ENCODE measurements at regions not wholly inside any gene's neighbourhood (a gene's known extent, or its start where the extent isn't known, plus 50 kb on each side); places are given as distances from the start of the nearest gene placed in this dataset.

DNA sequence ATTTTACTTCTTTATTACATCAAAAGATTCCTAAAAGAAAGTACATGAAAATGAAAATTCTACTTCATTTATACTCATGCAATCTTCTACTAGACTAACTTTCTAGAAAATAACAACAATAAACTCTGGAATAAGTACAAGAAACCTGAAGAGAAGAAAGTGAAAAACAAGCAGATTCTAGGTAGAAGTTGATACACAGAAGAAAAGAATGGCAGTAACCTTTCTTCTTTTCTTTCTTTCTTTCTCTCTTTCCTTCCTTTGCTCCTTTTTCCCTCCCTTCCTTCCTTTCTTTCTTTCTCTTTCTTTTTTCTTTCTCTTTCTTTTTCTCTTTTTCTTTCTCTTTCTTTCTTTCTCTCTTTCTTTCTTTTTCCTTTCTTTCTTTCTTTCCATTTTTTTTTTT lies 541.7 kb upstream of the ANKRD30A start:
- TF ChIP-seq, protein P1, sequence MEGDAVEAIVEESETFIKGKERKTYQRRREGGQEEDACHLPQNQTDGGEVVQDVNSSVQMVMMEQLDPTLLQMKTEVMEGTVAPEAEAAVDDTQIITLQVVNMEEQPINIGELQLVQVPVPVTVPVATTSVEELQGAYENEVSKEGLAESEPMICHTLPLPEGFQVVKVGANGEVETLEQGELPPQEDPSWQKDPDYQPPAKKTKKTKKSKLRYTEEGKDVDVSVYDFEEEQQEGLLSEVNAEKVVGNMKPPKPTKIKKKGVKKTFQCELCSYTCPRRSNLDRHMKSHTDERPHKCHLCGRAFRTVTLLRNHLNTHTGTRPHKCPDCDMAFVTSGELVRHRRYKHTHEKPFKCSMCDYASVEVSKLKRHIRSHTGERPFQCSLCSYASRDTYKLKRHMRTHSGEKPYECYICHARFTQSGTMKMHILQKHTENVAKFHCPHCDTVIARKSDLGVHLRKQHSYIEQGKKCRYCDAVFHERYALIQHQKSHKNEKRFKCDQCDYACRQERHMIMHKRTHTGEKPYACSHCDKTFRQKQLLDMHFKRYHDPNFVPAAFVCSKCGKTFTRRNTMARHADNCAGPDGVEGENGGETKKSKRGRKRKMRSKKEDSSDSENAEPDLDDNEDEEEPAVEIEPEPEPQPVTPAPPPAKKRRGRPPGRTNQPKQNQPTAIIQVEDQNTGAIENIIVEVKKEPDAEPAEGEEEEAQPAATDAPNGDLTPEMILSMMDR (IDR thresholded peaks at IDR 0.05; ENCODE audit: low read depth, low read length, missing control alignments), result no peak
- no peak for DNase-seq (ENCODE audit: low read depth)
- H3K4me3 ChIP-seq (ENCODE audit: low read depth, low read length), result no peak overlapping the region

DNA sequence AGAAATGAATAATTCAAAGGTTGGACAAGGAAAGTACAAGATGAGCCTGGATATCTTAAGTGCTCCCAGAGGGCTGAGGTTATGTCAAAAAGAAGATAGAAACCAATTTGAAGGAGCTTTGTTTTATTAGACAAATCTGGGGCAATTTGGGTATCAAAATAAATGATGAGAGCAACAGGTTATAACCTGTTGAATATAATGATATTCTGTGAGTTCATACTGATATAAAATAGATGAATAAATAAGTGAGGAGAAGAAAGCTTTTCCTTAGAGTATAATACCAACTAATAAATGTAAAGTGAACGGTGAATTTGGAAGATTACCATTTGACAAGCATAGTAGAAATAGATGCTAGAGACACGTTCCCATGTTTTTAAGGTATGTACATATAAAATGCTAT lies 544.2 kb upstream of the ANKRD30A start:
- H3K4me3 ChIP-seq (ENCODE audit: low read depth, low read length), result no peak overlapping the region
- DNase-seq (ENCODE audit: low read depth), result no peak
- TF ChIP-seq, protein P1 (IDR thresholded peaks at IDR 0.05; ENCODE audit: low read depth, low read length, missing control alignments), result no peak

DNA sequence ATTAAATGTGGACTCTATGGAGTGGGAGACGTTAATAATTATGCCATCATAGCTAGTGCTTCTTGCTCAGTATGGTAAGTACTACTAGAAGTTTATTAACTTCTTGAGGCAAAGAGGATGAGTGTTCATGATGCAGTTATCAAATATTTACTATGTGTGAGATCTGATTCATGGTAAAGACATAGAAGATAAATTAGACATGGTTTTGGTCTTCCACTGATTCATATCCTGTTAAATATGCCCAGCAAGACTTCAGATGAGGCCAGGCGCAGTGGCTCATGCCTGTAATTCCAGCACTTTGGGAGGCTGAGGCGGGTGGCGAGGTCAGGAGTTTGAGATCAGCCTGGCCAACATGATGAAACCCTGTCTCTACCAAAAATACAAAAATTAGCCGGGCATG lies 547.1 kb upstream of the ANKRD30A start:
- no peak overlapping the region for H3K4me3 ChIP-seq (ENCODE audit: low read depth, low read length)
- DNase-seq (ENCODE audit: low read depth), result no peak
- TF ChIP-seq, protein P1 (IDR thresholded peaks at IDR 0.05; ENCODE audit: low read depth, low read length, missing control alignments), result no peak

DNA sequence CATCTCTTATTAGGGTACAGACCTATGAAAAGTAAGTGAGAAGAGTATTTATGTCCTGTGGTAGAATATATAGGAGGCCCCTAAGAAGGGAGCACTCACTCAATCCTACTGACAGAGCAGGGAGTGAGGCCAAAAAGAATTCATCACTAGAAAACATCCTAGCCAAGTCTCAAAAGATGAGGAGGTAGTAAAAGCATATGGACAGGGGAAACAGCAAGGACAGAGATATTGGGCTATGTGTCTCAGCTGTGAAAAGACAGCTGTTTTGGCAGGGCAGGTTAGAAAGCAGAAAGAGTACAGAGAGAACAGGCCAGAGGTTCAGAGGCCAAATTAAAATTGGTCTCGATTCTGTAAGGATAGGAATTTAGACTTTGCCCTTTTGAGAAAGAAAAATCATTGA lies 548.3 kb upstream of the ANKRD30A start:
- H3K4me3 ChIP-seq (ENCODE audit: low read depth, low read length), result no peak overlapping the region
- no peak for DNase-seq (ENCODE audit: low read depth)
- TF ChIP-seq, protein P1 (IDR thresholded peaks at IDR 0.05; ENCODE audit: low read depth, low read length, missing control alignments), result no peak

DNA sequence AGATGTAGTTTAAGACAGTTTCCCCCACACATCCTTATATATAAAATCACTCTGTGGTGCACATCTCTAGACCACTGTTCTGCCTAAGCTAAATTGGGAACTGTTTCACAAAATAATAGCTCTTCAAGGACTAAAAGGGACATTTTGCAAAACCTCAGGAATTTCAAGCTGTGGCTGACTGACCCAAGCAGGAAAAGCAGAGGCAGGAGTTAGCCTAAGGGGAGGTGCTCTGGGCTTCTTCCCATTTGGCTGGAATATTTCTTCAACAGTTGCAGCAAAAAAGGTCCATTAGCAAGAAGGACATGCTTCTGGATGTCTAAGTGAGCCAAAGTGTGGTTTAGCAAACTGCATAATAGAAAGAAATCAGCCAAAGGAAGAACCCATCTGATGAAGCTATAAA lies 551.2 kb upstream of the ANKRD30A start:
- no peak overlapping the region for H3K4me3 ChIP-seq (ENCODE audit: low read depth, low read length)
- TF ChIP-seq, protein P1 (IDR thresholded peaks at IDR 0.05; ENCODE audit: low read depth, low read length, missing control alignments), result no peak
- DNase-seq (ENCODE audit: low read depth), result no peak

DNA sequence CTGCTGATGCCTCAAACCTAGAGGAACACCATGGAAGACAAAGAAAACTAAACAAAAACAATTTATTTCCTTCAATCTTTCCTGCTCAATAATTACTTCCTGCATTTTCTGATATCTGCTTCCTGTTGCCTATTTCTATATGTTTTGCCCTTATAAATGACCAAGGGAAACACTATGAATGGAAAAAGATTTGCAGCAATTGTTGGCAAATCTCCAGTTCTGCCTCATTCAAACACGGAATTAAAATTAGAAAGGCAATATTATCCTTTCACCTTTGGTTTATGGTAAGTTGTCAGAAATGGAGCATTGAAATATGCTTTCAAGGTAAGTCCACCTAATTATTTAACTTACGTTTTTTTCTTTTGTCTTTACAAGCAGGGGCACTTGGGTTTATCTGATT lies 552.2 kb upstream of the ANKRD30A start:
- TF ChIP-seq, protein P1 (IDR thresholded peaks at IDR 0.05; ENCODE audit: low read depth, low read length, missing control alignments), result no peak
- no peak overlapping the region for H3K4me3 ChIP-seq (ENCODE audit: low read depth, low read length)
- no peak for DNase-seq (ENCODE audit: low read depth)

DNA sequence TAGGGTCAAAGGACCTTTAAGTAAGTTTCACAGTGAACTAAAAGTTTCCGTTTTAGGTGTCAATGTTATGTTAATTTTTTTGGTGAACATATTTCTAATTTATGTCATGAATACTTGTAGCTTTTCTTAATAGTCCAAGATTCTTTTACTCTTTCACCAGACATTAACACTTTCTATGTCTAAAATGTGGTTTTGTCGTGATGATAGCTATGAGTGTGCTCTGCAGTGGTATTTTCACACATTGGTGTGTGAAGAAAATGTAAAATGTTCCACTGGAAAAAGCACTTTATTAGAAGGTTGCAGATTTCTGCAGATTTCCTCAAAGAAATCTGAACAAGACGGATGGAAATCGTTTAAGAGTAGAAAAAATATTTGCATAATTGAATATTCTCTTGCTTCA lies 561.0 kb upstream of the ANKRD30A start:
- H3K4me3 ChIP-seq (ENCODE audit: low read depth, low read length), result no peak overlapping the region
- TF ChIP-seq, protein P1 (IDR thresholded peaks at IDR 0.05; ENCODE audit: low read depth, low read length, missing control alignments), result no peak
- no peak for DNase-seq (ENCODE audit: low read depth)
